ENCODE measurements at regions not wholly inside any gene's neighbourhood (a gene's known extent, or its start where the extent isn't known, plus 50 kb on each side); places are given as distances from the start of the nearest gene placed in this dataset.
"Not testable (repeated sequence)": the region's sequence is repeated elsewhere in the genome, so short reads cannot be mapped to it uniquely, and the experiment has no call there.

DNA sequence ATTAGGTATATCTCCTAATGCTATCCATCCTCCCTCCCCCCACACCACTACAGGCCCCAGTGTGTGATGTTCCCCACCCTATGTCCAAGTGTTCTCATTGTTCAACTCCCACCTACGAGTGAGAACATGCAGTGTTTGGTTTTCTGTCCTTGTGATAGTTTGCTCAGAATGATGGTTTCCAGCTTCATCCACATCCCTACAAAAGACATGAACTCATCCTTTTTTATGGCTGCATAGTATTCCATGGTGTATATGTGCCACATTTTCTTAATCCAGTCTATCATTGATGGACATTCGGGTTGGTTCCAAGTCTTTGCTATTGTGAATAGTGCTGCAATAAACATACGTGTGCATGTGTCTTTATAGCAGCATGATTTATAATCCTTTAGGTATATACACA is 53.8 kb upstream of the HIVEP2 start:
- not testable (repeated sequence) for H3K36me3 Mint-ChIP-seq; DNase-seq; H3K4me3 Mint-ChIP-seq; ATAC-seq (ENCODE audit: low read depth in 2 of 2); H3K27ac Mint-ChIP-seq; H3K27me3 Mint-ChIP-seq; H3K4me1 Mint-ChIP-seq
- peaks cover 0 to 15% (median 9%) of the 10 kb centered on the region in 7 donors for H3K9me3 Mint-ChIP-seq

DNA sequence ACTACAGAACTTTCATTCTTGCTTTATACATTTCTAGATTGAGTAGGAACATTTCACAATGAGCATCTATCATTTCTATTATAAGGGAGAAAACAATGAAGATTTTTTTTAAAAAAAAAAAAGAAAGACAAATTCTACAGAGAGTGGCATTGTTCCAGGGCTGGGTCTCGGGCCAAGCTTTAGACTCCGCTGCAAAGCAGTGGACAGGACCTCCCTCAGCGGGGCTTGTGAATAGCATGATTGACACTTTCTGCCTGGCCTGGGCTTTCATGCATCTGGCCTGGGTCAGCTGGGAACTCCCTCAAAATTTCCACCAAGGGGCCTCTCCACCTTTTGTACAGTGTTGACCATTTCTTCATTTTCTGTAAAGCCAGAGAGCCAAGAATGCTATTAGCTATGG is 55.8 kb upstream of the HIVEP2 start:
- no peak overlapping the region for H3K27ac Mint-ChIP-seq
- peaks cover 0 to 14% (median 9%) of the 10 kb centered on the region in 7 donors for H3K9me3 Mint-ChIP-seq
- peaks cover 0 to 4% (median 0%) of the 10 kb centered on the region in 3 donors for H3K4me1 Mint-ChIP-seq
- H3K36me3 Mint-ChIP-seq: peaks cover 5 to 8% of the 10 kb centered on the region in 2 donors
- H3K27me3 Mint-ChIP-seq: no peaks in the 10 kb centered on the region
- DNase-seq (no peak), ATAC-seq (ENCODE audit: low read depth in 2 of 2) (no peak)
- H3K4me3 Mint-ChIP-seq: no peak overlapping the region

DNA sequence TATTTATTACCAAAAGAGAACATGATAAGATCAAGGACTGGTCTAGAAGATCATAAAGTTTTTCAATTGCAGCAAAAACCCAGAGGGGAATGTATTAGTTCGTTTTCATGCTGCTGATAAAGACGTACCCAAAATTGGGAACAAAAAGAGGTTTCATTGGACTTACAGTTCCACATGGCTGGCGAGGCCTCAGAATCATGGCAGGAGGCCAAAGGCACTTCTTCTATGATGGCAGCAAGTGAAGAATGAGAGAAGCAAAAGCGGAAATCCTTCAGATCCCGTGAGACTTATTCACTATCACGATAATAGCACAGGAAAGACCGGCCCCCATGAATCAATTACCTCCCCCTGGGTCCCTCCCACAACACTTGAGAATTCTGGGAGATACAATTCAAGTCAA is 57.7 kb upstream of the HIVEP2 start:
- H3K27ac Mint-ChIP-seq: no peak overlapping the region
- H3K27me3 Mint-ChIP-seq: peaks cover 0 to 9% (median 0%) of the 10 kb centered on the region in 3 donors
- H3K9me3 Mint-ChIP-seq: peaks cover 0 to 12% (median 8%) of the 10 kb centered on the region in 7 donors
- ATAC-seq (ENCODE audit: low read depth in 2 of 2): no peak
- H3K4me1 Mint-ChIP-seq: peaks cover 0 to 4% (median 0%) of the 10 kb centered on the region in 3 donors
- no peak for DNase-seq
- peaks cover 5 to 8% of the 10 kb centered on the region in 2 donors for H3K36me3 Mint-ChIP-seq
- no peak overlapping the region for H3K4me3 Mint-ChIP-seq

DNA sequence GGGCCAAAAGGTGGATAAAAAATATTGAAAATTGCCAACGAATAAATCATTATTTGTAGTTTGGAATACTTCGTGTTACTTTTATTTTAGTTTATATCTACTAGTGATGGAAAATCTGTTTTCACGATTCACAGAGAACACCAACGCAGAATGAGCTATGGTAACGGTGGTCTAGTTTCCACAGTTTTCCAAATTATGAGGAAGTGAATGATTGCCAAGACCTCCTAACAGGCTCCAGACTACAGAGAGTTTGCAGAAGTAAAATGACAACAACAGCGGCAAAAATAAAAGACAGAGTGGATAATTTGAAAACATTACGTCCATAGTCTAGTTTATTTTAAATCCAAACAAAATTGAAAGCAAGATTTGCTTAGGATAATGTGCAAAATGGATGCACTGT is 57.0 kb upstream of the AIG1 start:
- Mint-ChIP-seq H3K9me3 (peaks cover 0 to 10% (median 8%) of the 10 kb centered on the region in 7 donors), H3K27ac (peak overlapping the region in 1 of 6 donors; percentile 44), H3K27me3 (peaks cover 0 to 9% (median 0%) of the 10 kb centered on the region in 3 donors), H3K4me3 (no peak overlapping the region), H3K4me1 (peaks cover 0 to 4% (median 0%) of the 10 kb centered on the region in 3 donors), H3K36me3 (peaks cover 5 to 8% of the 10 kb centered on the region in 2 donors)
- ATAC-seq (ENCODE audit: low read depth in 2 of 2): no peak
- no peak for DNase-seq

DNA sequence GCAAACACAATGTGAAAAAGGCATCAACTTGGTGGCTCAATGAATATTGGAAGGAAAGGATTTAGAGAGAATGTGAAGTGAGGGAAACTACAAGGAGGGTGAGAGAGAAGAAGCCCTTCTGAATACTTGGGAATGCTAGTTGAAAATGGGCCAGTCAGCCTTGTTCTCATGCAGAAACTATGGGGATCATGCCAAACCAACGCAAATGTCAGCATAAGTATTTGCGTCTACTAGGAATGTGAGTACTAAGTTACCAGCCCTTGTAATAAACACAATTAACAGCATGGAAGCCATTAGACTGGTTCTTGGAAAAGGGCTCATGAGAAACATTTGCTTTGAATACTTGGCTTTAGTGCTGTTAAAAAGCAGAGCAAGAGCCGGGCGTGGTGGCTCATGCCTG is 54.9 kb upstream of the AIG1 start:
- no peaks in the 10 kb centered on the region for H3K36me3 Mint-ChIP-seq
- no peak overlapping the region for H3K4me3 Mint-ChIP-seq
- DNase-seq (no peak), ATAC-seq (ENCODE audit: low read depth in 2 of 2) (no peak)
- H3K27me3 Mint-ChIP-seq: peaks cover 0 to 9% (median 0%) of the 10 kb centered on the region in 3 donors
- peaks cover 0 to 4% (median 0%) of the 10 kb centered on the region in 3 donors for H3K4me1 Mint-ChIP-seq
- H3K27ac Mint-ChIP-seq: no peak overlapping the region
- no peaks in the 10 kb centered on the region for H3K9me3 Mint-ChIP-seq

DNA sequence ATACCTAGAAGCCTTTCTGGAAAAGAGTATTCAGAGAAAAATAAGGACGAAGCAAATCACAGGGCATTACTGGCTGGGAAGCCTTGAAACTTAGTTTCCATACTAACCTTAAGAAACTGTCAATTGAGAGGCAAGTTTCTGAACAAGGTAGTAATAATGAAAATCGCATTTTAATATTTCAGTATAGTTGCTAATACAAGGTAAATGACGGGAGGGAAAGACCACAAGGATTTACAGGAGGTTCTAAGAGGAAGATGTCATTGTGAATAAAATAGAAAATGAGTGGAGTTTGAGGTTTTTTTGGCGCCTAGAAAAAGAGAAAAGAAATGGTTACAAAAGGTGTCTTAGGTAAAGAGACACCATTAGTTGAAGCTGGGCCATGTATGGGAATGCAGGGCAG is 53.9 kb upstream of the AIG1 start:
- Mint-ChIP-seq H3K27ac (peak overlapping the region in 1 of 6 donors; percentile 24), H3K4me1 (peaks cover 0 to 4% (median 0%) of the 10 kb centered on the region in 3 donors), H3K9me3 (no peaks in the 10 kb centered on the region), H3K4me3 (no peak overlapping the region), H3K36me3 (no peaks in the 10 kb centered on the region), H3K27me3 (peaks cover 0 to 9% (median 4%) of the 10 kb centered on the region in 3 donors)
- no peak for ATAC-seq (ENCODE audit: low read depth in 2 of 2)
- no peak for DNase-seq

DNA sequence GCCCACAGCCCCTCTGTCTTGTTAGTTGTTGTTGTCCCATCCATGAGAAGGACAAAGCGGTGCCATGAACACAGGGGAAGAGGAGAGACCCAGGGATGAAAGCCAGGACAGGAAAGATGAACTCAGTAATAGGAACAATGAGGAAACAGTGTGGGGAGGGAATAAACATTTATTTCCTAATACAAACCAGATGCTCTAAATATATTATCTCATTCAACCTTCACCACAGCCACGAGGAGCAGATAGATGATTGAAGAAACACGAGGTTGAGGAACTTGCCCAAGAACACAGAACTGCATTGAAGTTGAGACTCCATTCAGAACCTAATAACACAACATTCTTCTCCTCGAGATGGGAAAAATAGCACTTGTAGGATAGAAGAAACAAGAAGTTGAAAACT is 53.0 kb upstream of the AIG1 start:
- no peak overlapping the region for H3K27ac Mint-ChIP-seq
- ATAC-seq (ENCODE audit: low read depth in 2 of 2): no peak
- peaks cover 0 to 9% (median 4%) of the 10 kb centered on the region in 3 donors for H3K27me3 Mint-ChIP-seq

DNA sequence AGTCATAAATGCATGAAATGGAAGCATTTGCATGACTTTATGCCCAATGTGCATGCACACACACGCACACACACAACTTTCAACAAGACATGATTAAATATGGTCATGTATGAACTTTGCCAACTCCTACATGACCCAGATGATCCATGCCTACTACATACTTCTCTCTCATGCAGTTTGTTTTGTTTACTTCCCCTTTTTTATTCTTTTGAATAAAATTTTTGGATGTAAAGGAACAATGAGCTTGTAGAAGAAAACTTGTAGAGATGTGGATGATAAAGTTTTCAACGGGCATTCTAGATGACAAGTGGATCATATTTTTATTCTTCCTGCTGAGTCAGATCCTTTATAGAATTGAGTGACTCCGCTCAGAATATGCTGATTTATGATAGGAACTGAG is 50.8 kb upstream of the AIG1 start:
- Mint-ChIP-seq H3K4me3 (no peak overlapping the region), H3K9me3 (peaks cover 0 to 2% (median 0%) of the 10 kb centered on the region in 7 donors), H3K27me3 (peaks cover 0 to 9% (median 4%) of the 10 kb centered on the region in 3 donors), H3K27ac (no peak overlapping the region), H3K4me1 (no peaks in the 10 kb centered on the region), H3K36me3 (no peaks in the 10 kb centered on the region)
- DNase-seq (no peak), ATAC-seq (ENCODE audit: low read depth in 2 of 2) (no peak)

More for the DNA sequence above, 53.0 kb upstream of the AIG1 start:
- H3K36me3 Mint-ChIP-seq: no peaks in the 10 kb centered on the region
- peaks cover 0 to 4% (median 0%) of the 10 kb centered on the region in 3 donors for H3K4me1 Mint-ChIP-seq
- no peak overlapping the region for H3K4me3 Mint-ChIP-seq
- no peaks in the 10 kb centered on the region for H3K9me3 Mint-ChIP-seq
- DNase-seq: no peak
